Transverse colon (tissue), 4 donors: ENCODE measurements at regions not wholly inside any gene's neighbourhood (a gene's known extent, or its start where the extent isn't known, plus 50 kb on each side); places are given as distances from the start of the nearest gene placed in this dataset.

Experiments used
- POLR2A ChIP-seq: fragments of 450-650 bp; IDR thresholded peaks from one replicate; pipeline ENCODE4 v1.6.1; 2016; ENCODE audit warnings: antibody characterized with exemption, mild to moderate bottlenecking, moderate library complexity
- POLR2AphosphoS5 ChIP-seq, 3 donors: sonication (generic); formaldehyde crosslinking; IDR thresholded peaks; one replicate each; pipeline ENCODE4 v1.6.1; 2016; ENCODE audit warnings: antibody characterized with exemption in 3 of 3
- TF ChIP-seq, protein P1 (sequence below), 5 experiments: fragments of 200-600 bp in 3 of 5; fragments of 450-650 bp in 2 of 5; sonication (generic) in 3 of 5; IDR thresholded peaks; 1 replicate in 2 of 5; 2 replicates in 3 of 5; pipeline ENCODE4 v1.5.1; 2016 to 2017; ENCODE audit warnings: antibody characterized with exemption in 5 of 5, inconsistent platforms in 3 of 5, mild to moderate bottlenecking in 2 of 5, moderate library complexity in 1 of 5

DNA sequence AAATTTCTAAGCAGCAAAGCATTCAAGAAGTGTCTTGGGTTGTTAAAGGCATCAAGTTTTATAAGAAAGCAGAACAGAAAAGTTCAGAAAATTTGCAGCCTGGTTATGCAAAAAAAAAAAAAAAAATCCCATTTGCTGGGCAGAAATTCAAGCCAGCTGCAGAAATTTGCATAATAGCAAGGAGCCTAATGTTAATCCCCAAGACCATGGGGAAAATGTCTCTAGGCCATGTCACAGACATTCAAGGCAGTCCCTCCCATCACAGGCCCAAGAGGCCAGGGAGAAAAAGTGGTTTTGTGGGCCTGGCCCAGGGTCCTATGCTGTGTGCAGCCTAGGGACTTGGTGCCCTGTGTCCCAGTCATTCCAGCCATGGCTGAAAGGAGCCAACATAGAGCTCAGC is 269.0 kb upstream of the SLC39A10 start:
- TF ChIP-seq, protein P1, sequence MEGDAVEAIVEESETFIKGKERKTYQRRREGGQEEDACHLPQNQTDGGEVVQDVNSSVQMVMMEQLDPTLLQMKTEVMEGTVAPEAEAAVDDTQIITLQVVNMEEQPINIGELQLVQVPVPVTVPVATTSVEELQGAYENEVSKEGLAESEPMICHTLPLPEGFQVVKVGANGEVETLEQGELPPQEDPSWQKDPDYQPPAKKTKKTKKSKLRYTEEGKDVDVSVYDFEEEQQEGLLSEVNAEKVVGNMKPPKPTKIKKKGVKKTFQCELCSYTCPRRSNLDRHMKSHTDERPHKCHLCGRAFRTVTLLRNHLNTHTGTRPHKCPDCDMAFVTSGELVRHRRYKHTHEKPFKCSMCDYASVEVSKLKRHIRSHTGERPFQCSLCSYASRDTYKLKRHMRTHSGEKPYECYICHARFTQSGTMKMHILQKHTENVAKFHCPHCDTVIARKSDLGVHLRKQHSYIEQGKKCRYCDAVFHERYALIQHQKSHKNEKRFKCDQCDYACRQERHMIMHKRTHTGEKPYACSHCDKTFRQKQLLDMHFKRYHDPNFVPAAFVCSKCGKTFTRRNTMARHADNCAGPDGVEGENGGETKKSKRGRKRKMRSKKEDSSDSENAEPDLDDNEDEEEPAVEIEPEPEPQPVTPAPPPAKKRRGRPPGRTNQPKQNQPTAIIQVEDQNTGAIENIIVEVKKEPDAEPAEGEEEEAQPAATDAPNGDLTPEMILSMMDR (IDR thresholded peaks at IDR 0.05) = no peak
- TF ChIP-seq POLR2A (no peak), POLR2AphosphoS5 (IDR thresholded peaks at IDR 0.05) (no peak)
